Sigmoid colon (tissue), 6 donors: ENCODE measurements at regions not wholly inside any gene's neighbourhood (a gene's known extent, or its start where the extent isn't known, plus 50 kb on each side); places are given as distances from the start of the nearest gene placed in this dataset.

Source experiments
- DNase-seq: peaks from one replicate; pipeline ENCODE4 v3.0.0-alpha.2; 2019
- H3K27ac ChIP-seq, 4 donors: fragments of 200-600 bp; sonication (generic); one replicate each; pipeline ENCODE4 v1.5.1; 2016 to 2019; ENCODE audit warnings: mild to moderate bottlenecking in 1 of 4
- H3K27me3 ChIP-seq, 3 donors: fragments of 200-600 bp; sonication (generic); one replicate each; pipeline ENCODE4 v1.5.1; 2019; ENCODE audit warnings: mild to moderate bottlenecking in 1 of 3
- H3K36me3 ChIP-seq, 4 donors: fragments of 200-600 bp; sonication (generic); one replicate each; pipeline ENCODE4 v1.5.1; 2016 to 2019
- H3K4me1 ChIP-seq, 4 donors: fragments of 200-600 bp; sonication (generic); one replicate each; pipeline ENCODE4 v1.5.1; 2017 to 2019
- H3K4me3 ChIP-seq, 4 donors: fragments of 200-600 bp; sonication (generic); one replicate each; pipeline ENCODE4 v1.5.1; 2017 to 2019; ENCODE audit warnings: mild to moderate bottlenecking in 2 of 4, moderate library complexity in 1 of 4
- H3K9me3 ChIP-seq, 4 donors: fragments of 200-600 bp in 3 of 4; sonication (generic) in 3 of 4; one replicate each; pipeline versions ENCODE4 v1.5.1 to v1.6.1; 2013 to 2019
- CTCF ChIP-seq, 4 experiments: fragments of 450-650 bp in 3 of 4; fragments of 200-600 bp in 1 of 4; IDR thresholded peaks; one replicate each; pipeline ENCODE4 v1.5.1; 2016 to 2019; ENCODE audit warnings: antibody characterized with exemption in 4 of 4, mild to moderate bottlenecking in 3 of 4, moderate library complexity in 2 of 4
- EP300 ChIP-seq, 4 donors: sonication (generic); formaldehyde crosslinking; IDR thresholded peaks; one replicate each; pipeline ENCODE4 v1.6.1; 2017; ENCODE audit warnings: antibody characterized with exemption in 4 of 4
- POLR2A ChIP-seq, 2 donors: fragments of 450-650 bp; IDR thresholded peaks; one replicate each; pipeline ENCODE4 v1.6.1; 2016; ENCODE audit warnings: antibody characterized with exemption in 2 of 2, mild to moderate bottlenecking in 2 of 2, moderate library complexity in 2 of 2
- POLR2AphosphoS5 ChIP-seq, 4 donors: sonication (generic); formaldehyde crosslinking; IDR thresholded peaks; one replicate each; pipeline ENCODE4 v1.6.1; 2017; ENCODE audit warnings: antibody characterized with exemption in 4 of 4
- WGBS, 2 donors: extraction: QIAGEN DNeasy Blood & Tissue Kit; methylation state at CpG; one replicate each; pipeline ENCODE4 v1.1.7; 2013; 5-methylcytosine and 5-hydroxymethylcytosine counted together
- intact Hi-C: fragments of 100-400 bp; cut with DNase I; formaldehyde crosslinking; loops from one replicate; pipeline ENCODE4 v1.15.1; 2023
- donor health status: healthy with polysubstance abuse.
- donor health status: healthy.

- H3K4me3 ChIP-seq = no peak overlapping the region
- H3K27ac ChIP-seq = peak overlapping the region in 1 of 4 donors; percentile 78
- H3K27me3 ChIP-seq = no peaks in the 10 kb centered on the region
- H3K9me3 ChIP-seq = no peaks in the 10 kb centered on the region
- 45 to 57% methylated on average over 9 of the region's 9 CpGs for WGBS, 2 donors
- TF ChIP-seq EP300 (IDR thresholded peaks at IDR 0.05) (no peak), CTCF (IDR thresholded peaks at IDR 0.05) (no peak), POLR2AphosphoS5 (IDR thresholded peaks at IDR 0.05) (no peak), POLR2A (IDR thresholded peaks at IDR 0.05) (no peak)
- peaks cover 0 to 31% (median 23%) of the 10 kb centered on the region in 4 donors for H3K4me1 ChIP-seq
- intact Hi-C loops = no loop called here
- DNase-seq = no peak
- no peaks in the 10 kb centered on the region for H3K36me3 ChIP-seq
Observed at GRCh38 chr11:47915374-47915773, 65.0 kb upstream of the PTPRJ start.

- Histone ChIP-seq H3K4me3 (no peak overlapping the region), H3K27ac (no peak overlapping the region), H3K27me3 (no peaks in the 10 kb centered on the region), H3K9me3 (no peaks in the 10 kb centered on the region), H3K36me3 (no peaks in the 10 kb centered on the region), H3K4me1 (peaks cover 0 to 31% (median 23%) of the 10 kb centered on the region in 4 donors)
- intact Hi-C loops = no loop called here
- no peak for DNase-seq
- 81 to 89% methylated on average over 7 of the region's 7 CpGs for WGBS, 2 donors
- TF ChIP-seq CTCF (IDR thresholded peaks at IDR 0.05) (no peak), POLR2A (IDR thresholded peaks at IDR 0.05) (no peak), POLR2AphosphoS5 (IDR thresholded peaks at IDR 0.05) (no peak), EP300 (IDR thresholded peaks at IDR 0.05) (no peak)
Observed at GRCh38 chr11:47914743-47915142, 65.6 kb upstream of the PTPRJ start.

- DNase-seq = no peak
- Histone ChIP-seq H3K9me3 (no peaks in the 10 kb centered on the region), H3K27ac (no peak overlapping the region), H3K4me1 (peaks cover 0 to 25% (median 23%) of the 10 kb centered on the region in 4 donors), H3K36me3 (no peaks in the 10 kb centered on the region), H3K27me3 (no peaks in the 10 kb centered on the region), H3K4me3 (no peak overlapping the region)
- TF ChIP-seq POLR2A (IDR thresholded peaks at IDR 0.05) (no peak), CTCF (IDR thresholded peaks at IDR 0.05) (no peak), EP300 (IDR thresholded peaks at IDR 0.05) (no peak), POLR2AphosphoS5 (IDR thresholded peaks at IDR 0.05) (no peak)
- 89 to 94% methylated on average over 8 of the region's 8 CpGs for WGBS, 2 donors
- intact Hi-C loops = no loop called here
Observed at GRCh38 chr11:47913529-47914244, 65.5 kb upstream of the NUP160 start.

GRCh38 chr11:47912843-47913437 lies 64.8 kb upstream of the NUP160 start:
- Histone ChIP-seq H3K27ac (no peak overlapping the region), H3K4me1 (peaks cover 0 to 19% (median 17%) of the 10 kb centered on the region in 4 donors), H3K9me3 (no peaks in the 10 kb centered on the region), H3K27me3 (no peaks in the 10 kb centered on the region), H3K36me3 (no peaks in the 10 kb centered on the region), H3K4me3 (no peak overlapping the region)
- intact Hi-C loops = no loop called here
- TF ChIP-seq EP300 (IDR thresholded peaks at IDR 0.05) (no peak), CTCF (IDR thresholded peaks at IDR 0.05) (no peak), POLR2AphosphoS5 (IDR thresholded peaks at IDR 0.05) (no peak), POLR2A (IDR thresholded peaks at IDR 0.05) (no peak)
- WGBS, 2 donors = 58 to 67% methylated on average over 6 of the region's 6 CpGs
- DNase-seq = no peak
